ENCODE measurements at regions not wholly inside any gene's neighbourhood (a gene's known extent, or its start where the extent isn't known, plus 50 kb on each side); places are given as distances from the start of the nearest gene placed in this dataset.

- TF ChIP-seq CTCF (IDR thresholded peaks at IDR 0.05) = no peak
- TF ChIP-seq POLR2AphosphoS5 (IDR thresholded peaks at IDR 0.05; ENCODE audit: insufficient read depth in 1 of 2, low read depth in 1 of 2) = no peak
- no peak for TF ChIP-seq POLR2A (IDR thresholded peaks at IDR 0.05)
- no peak for DNase-seq (ENCODE audit: extremely low spot score in 2 of 2)
- Histone ChIP-seq H3K36me3 (no peaks in the 10 kb centered on the region), H3K27me3 (no peaks in the 10 kb centered on the region), H3K4me1 (no peaks in the 10 kb centered on the region), H3K27ac (no peak overlapping the region), H3K4me3 (no peak overlapping the region), H3K9me3 (no peaks in the 10 kb centered on the region)
- intact Hi-C loops (cut with DNase I) = no loop called here
Measured at GRCh38 chr11:114914231-114915005, 236.1 kb downstream of the NXPE2 start.

- Histone ChIP-seq H3K27me3 (no peaks in the 10 kb centered on the region), H3K9me3 (no peaks in the 10 kb centered on the region), H3K36me3 (no peaks in the 10 kb centered on the region), H3K4me3 (no peak overlapping the region), H3K27ac (no peak overlapping the region), H3K4me1 (no peaks in the 10 kb centered on the region)
- intact Hi-C loops (cut with DNase I) = no loop called here
- no peak for TF ChIP-seq POLR2AphosphoS5 (IDR thresholded peaks at IDR 0.05; ENCODE audit: insufficient read depth in 1 of 2, low read depth in 1 of 2)
- TF ChIP-seq POLR2A (IDR thresholded peaks at IDR 0.05) = no peak
- TF ChIP-seq CTCF (IDR thresholded peaks at IDR 0.05) = no peak
- no peak for DNase-seq (ENCODE audit: extremely low spot score in 2 of 2)
Measured at GRCh38 chr11:114915871-114916805, 237.8 kb downstream of the NXPE2 start.

GRCh38 chr11:114918286-114918685, 240.0 kb downstream of the NXPE2 start:
- H3K36me3 ChIP-seq = no peaks in the 10 kb centered on the region
- intact Hi-C loops (cut with DNase I) = no loop called here
- DNase-seq (ENCODE audit: extremely low spot score in 2 of 2) = no peak
- no peaks in the 10 kb centered on the region for H3K9me3 ChIP-seq
- H3K4me3 ChIP-seq = no peak overlapping the region
- H3K27ac ChIP-seq = no peak overlapping the region
- no peaks in the 10 kb centered on the region for H3K27me3 ChIP-seq
- TF ChIP-seq CTCF (IDR thresholded peaks at IDR 0.05) (no peak), POLR2A (IDR thresholded peaks at IDR 0.05) (no peak), POLR2AphosphoS5 (IDR thresholded peaks at IDR 0.05; ENCODE audit: insufficient read depth in 1 of 2, low read depth in 1 of 2) (no peak)
- no peaks in the 10 kb centered on the region for H3K4me1 ChIP-seq

- H3K27me3 ChIP-seq = no peaks in the 10 kb centered on the region
- H3K36me3 ChIP-seq = no peaks in the 10 kb centered on the region
- no peak overlapping the region for H3K4me3 ChIP-seq
- intact Hi-C loops (cut with DNase I) = no loop called here
- no peak overlapping the region for H3K27ac ChIP-seq
- no peak for DNase-seq (ENCODE audit: extremely low spot score in 2 of 2)
- no peaks in the 10 kb centered on the region for H3K9me3 ChIP-seq
- TF ChIP-seq POLR2AphosphoS5 (IDR thresholded peaks at IDR 0.05; ENCODE audit: insufficient read depth in 1 of 2, low read depth in 1 of 2) (no peak), CTCF (IDR thresholded peaks at IDR 0.05) (no peak), POLR2A (IDR thresholded peaks at IDR 0.05) (no peak)
- H3K4me1 ChIP-seq = no peaks in the 10 kb centered on the region
Measured at GRCh38 chr11:114921697-114922096, 243.4 kb downstream of the NXPE2 start.
